HFFc6 (cell line): ENCODE measurements at regions not wholly inside any gene's neighbourhood (a gene's known extent, or its start where the extent isn't known, plus 50 kb on each side); places are given as distances from the start of the nearest gene placed in this dataset.

Experiments used
- DNase-seq: peaks from one replicate; pipeline ENCODE4 v3.0.0-alpha.2; 2018
- H3K27ac Mint-ChIP-seq: 2 replicates; pipeline ENCODE4 v1.8.0; 2020; ENCODE audit warnings: mild to moderate bottlenecking, mixed read lengths
- H3K27me3 Mint-ChIP-seq: 2 replicates; pipeline ENCODE4 v1.8.0; 2021; ENCODE audit warnings: mild to moderate bottlenecking, moderate library complexity, mixed read lengths; ENCODE audit not compliant: insufficient read depth
- H3K36me3 Mint-ChIP-seq: 2 replicates; pipeline ENCODE4 v1.8.0; 2021; ENCODE audit warnings: low read depth, mixed read lengths
- H3K4me1 Mint-ChIP-seq: 2 replicates; pipeline ENCODE4 v1.8.0; 2020; ENCODE audit warnings: low read depth, mixed read lengths
- H3K4me3 Mint-ChIP-seq: 2 replicates; pipeline ENCODE4 v1.8.0; 2020; ENCODE audit warnings: mild to moderate bottlenecking, moderate library complexity, mixed read lengths
- H3K9me3 Mint-ChIP-seq: 2 replicates; pipeline ENCODE4 v1.8.0; 2020; ENCODE audit warnings: mild to moderate bottlenecking, mixed read lengths
- TF ChIP-seq, protein P1 (sequence below): fragments of 200-600 bp; sonication (generic); IDR thresholded peaks from 2 replicates; pipeline ENCODE4 v1.5.0; 2021; ENCODE audit warnings: antibody characterized with exemption, mild to moderate bottlenecking

DNA sequence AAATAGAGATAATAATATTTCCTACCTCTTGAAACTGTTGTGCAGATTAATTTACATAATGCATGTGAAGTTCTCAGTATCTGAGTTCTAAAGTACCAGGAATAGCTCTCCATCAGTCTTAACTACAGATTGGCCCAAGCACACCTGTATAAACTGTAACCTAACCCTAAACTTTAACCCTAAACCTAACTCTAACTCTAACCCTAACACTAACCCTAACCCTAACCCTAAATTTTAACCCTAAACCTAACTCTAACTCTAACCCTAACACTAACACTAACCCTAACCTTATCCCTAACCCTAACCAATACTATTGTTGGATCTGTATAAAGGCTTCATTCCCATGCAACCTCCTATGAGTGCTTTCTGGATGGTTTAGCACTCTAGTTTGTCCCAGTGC is 1445.9 kb upstream of the TENM4 start:
- DNase-seq, result no peak
- Mint-ChIP-seq H3K36me3 (no peaks in the 10 kb centered on the region), H3K9me3 (peaks cover 39% of the 10 kb centered on the region), H3K4me1 (no peaks in the 10 kb centered on the region), H3K27me3 (no peaks in the 10 kb centered on the region), H3K27ac (no peak overlapping the region), H3K4me3 (no peak overlapping the region)
- TF ChIP-seq, protein P1, sequence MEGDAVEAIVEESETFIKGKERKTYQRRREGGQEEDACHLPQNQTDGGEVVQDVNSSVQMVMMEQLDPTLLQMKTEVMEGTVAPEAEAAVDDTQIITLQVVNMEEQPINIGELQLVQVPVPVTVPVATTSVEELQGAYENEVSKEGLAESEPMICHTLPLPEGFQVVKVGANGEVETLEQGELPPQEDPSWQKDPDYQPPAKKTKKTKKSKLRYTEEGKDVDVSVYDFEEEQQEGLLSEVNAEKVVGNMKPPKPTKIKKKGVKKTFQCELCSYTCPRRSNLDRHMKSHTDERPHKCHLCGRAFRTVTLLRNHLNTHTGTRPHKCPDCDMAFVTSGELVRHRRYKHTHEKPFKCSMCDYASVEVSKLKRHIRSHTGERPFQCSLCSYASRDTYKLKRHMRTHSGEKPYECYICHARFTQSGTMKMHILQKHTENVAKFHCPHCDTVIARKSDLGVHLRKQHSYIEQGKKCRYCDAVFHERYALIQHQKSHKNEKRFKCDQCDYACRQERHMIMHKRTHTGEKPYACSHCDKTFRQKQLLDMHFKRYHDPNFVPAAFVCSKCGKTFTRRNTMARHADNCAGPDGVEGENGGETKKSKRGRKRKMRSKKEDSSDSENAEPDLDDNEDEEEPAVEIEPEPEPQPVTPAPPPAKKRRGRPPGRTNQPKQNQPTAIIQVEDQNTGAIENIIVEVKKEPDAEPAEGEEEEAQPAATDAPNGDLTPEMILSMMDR, result no peak

DNA sequence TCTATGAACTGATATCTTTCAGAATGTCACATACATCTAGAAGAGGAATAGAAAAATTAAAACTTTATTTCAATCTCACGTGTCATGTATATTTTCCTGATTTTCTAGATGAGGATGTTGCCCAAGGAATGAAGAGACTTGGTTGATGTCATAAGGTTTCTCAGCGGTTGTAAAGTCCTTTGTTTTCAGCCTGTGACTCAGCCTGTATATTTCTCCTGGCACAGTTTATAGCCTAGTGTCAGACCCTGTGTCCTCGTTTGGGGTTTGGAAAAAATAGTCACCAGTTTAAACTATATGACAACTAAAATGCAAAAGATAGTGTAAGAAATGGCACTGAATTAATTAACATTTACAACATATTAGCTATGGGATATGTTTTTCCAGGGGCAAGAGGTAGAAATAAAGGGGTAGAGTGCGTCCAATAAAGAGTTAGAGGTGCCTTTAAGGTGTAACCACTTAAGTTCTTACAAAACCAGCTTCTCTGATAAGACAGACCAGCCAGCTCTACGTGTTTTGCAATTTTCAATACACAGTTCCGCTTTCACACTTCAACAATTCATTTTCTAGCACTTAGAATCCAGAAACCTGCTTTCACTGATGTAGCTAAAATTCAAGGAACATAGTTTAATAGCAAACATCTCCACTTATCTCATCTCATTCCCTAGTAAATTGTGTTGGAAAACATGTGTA is 1432.6 kb upstream of the TENM4 start:
- Mint-ChIP-seq H3K4me3 (no peak overlapping the region), H3K27me3 (no peaks in the 10 kb centered on the region), H3K9me3 (peaks cover 35% of the 10 kb centered on the region), H3K36me3 (no peaks in the 10 kb centered on the region), H3K4me1 (no peaks in the 10 kb centered on the region), H3K27ac (no peak overlapping the region)
- DNase-seq, result no peak
- TF ChIP-seq, protein P1, result no peak

DNA sequence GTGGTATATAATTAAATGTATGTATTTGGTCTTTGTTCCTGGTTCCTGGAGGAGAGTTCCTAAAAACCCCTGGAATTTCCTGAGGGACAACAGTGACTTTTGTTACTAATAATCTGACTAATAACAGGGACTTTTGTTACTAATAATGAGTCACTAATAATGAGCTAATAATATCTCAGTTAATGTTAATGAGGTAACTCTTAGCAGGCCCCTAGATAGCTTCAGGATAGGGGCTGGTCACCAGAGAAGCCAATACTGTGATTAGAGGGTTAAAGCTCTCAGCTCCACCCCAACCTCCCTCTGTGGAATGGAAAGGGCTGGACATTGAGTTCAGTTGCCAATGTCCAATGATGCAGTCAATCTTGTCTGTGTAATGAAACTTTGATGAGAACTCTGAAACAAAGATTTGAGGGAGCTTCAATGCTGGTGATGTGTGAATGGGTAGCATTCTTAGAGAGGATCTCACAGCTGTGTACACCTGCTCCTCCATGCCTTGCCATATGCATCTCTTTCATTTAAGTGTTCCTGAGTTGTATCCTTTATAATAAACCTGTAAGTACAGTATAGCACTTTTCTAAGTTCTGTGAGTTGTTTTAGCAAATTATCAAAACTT is 1431.4 kb upstream of the TENM4 start:
- Mint-ChIP-seq H3K4me1 (no peaks in the 10 kb centered on the region), H3K36me3 (no peaks in the 10 kb centered on the region), H3K4me3 (no peak overlapping the region), H3K9me3 (peaks cover 35% of the 10 kb centered on the region), H3K27ac (no peak overlapping the region), H3K27me3 (no peaks in the 10 kb centered on the region)
- DNase-seq, result no peak
- TF ChIP-seq, protein P1, result no peak

DNA sequence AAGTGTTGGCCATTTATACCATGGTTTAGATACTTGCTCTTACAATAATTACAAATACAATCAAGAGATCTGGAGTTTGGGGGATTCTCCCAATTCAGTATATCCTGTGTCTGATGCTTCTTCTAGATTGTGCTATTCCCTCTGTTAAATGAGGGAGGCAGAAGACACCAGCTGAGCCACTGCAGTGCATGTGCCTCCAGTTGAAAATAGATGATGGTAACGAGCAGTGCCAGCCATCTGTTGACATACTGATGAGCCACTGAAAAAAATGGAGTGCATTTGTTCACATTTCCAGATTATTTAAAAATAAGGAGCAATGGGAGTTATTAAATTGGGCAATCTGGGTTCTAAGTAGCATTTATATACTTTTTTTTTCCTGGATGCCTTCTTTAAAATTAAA is 1428.0 kb upstream of the TENM4 start:
- no peak for DNase-seq
- H3K4me3 Mint-ChIP-seq, result no peak overlapping the region
- no peaks in the 10 kb centered on the region for H3K36me3 Mint-ChIP-seq
- no peaks in the 10 kb centered on the region for H3K4me1 Mint-ChIP-seq
- H3K27ac Mint-ChIP-seq, result no peak overlapping the region
- no peaks in the 10 kb centered on the region for H3K27me3 Mint-ChIP-seq
- TF ChIP-seq, protein P1, result no peak
- H3K9me3 Mint-ChIP-seq, result peaks cover 17% of the 10 kb centered on the region

DNA sequence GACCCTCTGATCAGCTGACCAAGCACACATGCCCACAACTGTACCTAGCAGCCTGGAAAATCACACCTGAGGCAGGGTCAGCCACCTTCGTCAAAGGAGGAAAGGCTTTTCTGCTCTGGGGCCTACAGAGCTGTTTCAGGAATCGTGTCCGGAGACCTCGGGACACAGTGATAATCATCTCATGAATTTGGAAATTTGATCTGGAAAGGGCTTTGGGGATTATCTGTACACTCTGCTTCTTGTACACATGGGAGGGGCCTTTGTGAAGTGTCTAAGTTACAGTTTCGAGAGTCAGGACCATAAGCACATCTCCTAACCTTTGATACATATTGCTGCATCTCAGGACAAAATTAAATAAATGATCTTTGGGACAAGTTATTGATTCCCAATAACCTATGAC is 1421.2 kb upstream of the TENM4 start:
- TF ChIP-seq, protein P1, result no peak
- H3K4me3 Mint-ChIP-seq, result no peak overlapping the region
- H3K36me3 Mint-ChIP-seq, result no peaks in the 10 kb centered on the region
- peaks cover 22% of the 10 kb centered on the region; the same call in 1 of the 2 replicates for H3K9me3 Mint-ChIP-seq
- DNase-seq, result no peak
- no peaks in the 10 kb centered on the region for H3K4me1 Mint-ChIP-seq
- no peak overlapping the region for H3K27ac Mint-ChIP-seq
- H3K27me3 Mint-ChIP-seq, result no peaks in the 10 kb centered on the region
